ENCODE measurements at regions not wholly inside any gene's neighbourhood (a gene's known extent, or its start where the extent isn't known, plus 50 kb on each side); places are given as distances from the start of the nearest gene placed in this dataset.

- TF ChIP-seq CTCF (IDR thresholded peaks at IDR 0.05; ENCODE audit: insufficient read depth, low read length) (no peak), REST (IDR thresholded peaks at IDR 0.05; ENCODE audit: insufficient replicate concordance, low read depth) (no peak)
Measured at GRCh38 chrX:46301903-46302302, 243.3 kb downstream of the ZNF674 start.
